CD4-positive, alpha-beta T cell treated with Interleukin-10 for 1 hour (primary cell): ENCODE measurements at regions not wholly inside any gene's neighbourhood (a gene's known extent, or its start where the extent isn't known, plus 50 kb on each side); places are given as distances from the start of the nearest gene placed in this dataset.

Source experiments
- DNase-seq: peaks from one replicate; pipeline ENCODE4 v3.0.0-alpha.2; 2020

DNA sequence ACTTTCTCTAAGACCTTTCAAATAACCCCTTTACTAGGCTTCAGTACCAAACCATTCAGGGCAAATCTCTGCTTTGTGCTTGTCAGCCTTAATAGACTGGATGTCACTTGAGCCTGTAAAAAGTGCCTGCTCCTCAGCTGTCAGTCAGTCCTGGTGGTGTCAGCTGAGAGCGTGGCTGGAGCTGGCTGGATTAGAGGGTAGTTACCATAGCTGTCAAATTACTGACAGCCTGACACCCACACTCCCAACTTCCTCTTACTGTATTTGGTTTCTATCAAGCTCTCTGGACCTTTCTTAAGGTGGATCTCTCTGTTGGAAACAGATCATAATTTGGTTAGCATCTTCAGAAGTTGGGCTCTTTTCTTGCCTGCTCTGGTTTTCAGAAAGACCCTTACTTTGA is 371.4 kb upstream of the ATP5MC3 start:
- DNase-seq = no peak

DNA sequence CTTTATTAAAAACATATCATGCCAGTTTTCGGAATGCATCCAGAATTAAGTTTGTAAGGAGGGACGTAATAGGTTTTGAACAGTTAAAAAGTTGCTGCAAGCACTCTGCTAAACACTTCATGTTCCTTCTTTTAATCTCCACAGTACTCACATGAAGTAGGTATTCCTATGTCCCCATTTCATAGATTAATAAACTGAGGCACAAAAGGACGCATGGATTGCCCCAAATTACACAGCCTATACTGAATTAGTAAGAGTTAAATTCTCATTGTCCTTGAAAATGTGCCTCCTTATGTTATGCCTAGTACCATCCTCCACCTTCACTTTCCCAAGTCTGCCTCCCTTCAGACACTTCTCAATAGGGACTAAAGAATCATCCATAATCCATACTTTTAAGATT is 358.9 kb upstream of the ATP5MC3 start:
- no peak for DNase-seq

DNA sequence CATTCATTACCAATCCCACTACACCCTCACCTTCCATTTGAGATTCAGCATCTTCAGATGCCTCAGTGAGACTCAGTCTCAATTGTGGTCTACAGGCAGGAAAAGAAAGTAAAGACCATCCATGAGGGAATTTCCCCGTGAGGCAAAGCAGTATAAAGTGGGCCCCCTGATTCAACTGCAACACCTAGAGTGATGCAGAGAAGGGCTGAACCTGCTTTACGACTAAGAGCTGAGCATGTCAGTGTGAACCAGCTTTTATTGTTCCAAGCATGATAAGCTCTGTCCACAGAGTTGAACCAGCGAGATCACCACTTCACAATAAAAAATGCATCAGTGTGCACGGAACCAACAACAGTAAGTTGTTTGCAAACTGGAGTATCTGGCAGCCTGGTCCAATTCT is 357.6 kb upstream of the ATP5MC3 start:
- DNase-seq = no peak

DNA sequence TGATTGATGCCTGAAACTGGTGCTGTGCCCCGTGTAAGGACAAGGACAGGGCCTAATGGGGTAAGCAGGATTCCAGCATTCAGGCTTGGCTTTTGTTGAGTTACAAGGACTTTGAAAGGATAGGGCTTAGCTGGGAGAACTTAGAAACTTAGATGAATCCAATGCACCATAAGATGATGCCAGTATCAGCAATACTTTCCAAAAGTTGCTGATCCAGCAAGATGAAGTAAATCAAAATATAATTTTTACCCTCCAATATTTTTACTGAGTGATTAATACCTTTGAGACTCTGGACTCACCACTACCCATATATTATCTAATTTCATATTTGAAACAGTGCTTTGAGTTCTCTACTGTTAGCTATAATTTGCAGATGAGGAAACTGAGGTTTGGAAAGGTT is 354.5 kb upstream of the ATP5MC3 start:
- no peak for DNase-seq

DNA sequence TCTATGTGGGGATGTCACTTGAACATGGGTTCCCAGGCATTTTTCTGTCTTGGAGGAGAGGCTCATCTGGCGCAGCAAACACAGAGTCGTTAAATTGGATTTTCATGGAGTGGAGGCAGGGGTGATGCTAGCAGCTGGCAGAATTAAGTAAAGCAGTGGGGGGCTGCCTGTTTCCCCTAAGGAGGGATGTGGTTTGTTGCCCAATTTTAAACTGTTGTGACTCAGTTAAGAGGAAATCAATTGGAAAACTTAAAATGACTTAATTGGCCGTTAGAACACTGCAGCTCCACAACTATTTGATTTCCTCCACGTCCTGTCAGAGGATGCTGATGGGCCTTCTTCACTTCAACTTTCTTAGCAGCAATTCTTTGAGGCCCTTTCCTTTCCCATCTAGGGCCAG is 354.1 kb upstream of the ATP5MC3 start:
- DNase-seq = no peak

DNA sequence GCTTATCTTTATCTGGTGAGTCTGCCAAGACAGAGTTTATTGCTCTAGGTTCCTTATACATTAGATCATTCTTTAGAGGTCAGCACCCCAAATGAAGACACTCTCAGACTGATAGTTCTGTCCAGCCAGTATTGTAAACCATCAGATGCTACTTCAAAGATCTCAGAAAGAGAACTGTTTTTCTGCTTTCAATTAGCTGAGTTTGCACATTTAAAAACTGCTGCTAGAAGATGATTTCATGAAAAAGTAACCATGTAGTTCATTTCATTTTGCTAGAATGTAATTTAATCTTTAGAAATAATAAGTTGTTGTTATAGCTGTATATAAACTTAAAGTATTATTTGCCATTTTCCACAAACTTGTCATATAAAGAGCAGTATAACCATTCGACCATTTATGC is 344.5 kb upstream of the ATP5MC3 start:
- DNase-seq = no peak

DNA sequence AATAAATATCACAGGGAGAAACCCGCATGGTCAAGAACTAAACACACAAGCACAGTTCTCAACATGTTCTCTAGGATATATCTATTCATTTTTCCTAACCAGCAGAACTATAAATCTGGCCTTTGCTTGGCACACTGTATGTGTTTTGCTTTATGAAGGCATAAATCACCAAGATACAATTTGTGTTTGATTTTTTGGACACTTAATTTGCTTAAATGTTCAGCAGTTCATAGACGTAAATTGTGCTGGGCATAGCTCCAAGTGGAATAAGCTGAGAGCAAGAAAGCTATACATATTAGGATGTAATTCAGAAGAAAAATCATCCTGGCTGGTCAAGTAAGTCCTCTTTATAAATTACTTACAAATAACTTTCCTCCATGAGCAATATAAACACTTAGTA is 341.5 kb upstream of the ATP5MC3 start:
- DNase-seq = no peak

DNA sequence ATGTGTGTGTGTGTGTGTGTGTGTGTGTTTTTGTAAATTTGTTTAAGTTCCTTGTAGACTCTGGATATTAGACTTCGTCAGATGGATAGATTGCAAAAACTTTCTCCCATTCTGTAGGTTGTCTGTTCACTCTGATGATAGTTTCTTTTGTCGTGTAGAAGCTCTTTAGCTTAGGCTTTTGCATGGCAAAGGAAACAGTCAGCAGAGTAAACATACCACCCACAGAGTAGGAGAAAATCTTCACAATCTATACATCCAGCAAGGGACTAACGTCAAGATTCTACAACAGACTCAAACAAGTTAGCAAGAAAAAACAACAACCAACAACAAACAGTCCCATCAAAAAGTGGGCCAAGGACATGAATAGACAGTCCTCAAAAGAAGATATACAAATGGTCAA is 336.7 kb upstream of the ATP5MC3 start:
- no peak for DNase-seq

DNA sequence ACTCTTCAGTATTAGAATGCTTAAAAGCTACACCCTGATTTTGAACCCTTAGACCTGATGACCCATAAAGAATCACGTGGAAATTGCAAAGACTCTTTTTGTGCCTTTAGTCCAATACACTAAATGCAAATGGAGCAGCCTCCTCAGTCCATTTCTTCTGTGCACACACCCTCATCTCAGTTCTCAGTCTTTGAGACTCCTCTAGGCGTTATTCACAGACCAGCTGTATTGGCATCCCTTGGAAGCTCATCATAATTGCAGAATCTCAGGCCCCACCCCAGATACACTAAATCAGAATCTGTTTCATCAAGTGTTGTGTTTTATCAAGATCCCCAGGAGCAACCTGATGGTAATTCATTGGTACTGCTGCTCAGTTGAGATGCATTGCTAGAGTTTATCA is 335.0 kb upstream of the ATP5MC3 start:
- DNase-seq = no peak

DNA sequence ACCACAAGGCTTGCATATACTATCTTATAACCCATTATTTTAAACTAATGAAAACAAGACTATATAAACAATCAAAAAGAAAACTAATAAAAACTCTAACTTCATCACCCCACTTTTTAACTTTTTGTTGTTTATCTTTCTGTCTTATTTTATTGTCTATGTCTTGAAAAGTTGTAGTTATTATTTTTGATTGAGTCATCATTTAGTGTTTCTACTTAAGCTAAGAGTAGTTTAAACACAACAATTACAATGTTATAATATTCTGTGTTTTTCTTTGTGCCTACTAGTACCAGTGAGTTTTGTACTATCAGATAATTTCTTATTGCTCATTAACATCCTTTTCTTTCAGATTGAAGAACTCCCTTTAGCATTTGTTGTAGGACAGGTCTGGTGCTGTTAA is 318.7 kb upstream of the ATP5MC3 start:
- DNase-seq = no peak

DNA sequence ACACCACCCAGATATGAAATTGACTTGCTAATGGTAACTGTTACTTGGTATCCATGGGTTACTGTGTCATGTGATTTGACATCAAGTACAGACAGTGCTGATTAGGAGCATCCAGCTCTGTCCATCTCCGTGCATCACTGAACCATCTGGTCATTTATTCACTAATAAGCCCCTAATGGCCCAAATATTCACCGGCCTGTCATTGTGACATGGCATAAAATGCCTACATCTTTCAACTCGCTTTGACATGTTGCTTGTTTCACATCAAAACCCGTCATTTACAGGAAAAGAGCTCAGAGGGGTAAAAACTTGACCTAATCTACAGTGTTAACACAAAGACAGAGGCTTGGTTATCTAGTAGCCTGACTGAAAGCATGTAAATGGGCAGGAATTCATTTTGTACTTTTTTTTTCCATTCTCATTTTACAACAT is 308.9 kb upstream of the ATP5MC3 start:
- DNase-seq = no peak

DNA sequence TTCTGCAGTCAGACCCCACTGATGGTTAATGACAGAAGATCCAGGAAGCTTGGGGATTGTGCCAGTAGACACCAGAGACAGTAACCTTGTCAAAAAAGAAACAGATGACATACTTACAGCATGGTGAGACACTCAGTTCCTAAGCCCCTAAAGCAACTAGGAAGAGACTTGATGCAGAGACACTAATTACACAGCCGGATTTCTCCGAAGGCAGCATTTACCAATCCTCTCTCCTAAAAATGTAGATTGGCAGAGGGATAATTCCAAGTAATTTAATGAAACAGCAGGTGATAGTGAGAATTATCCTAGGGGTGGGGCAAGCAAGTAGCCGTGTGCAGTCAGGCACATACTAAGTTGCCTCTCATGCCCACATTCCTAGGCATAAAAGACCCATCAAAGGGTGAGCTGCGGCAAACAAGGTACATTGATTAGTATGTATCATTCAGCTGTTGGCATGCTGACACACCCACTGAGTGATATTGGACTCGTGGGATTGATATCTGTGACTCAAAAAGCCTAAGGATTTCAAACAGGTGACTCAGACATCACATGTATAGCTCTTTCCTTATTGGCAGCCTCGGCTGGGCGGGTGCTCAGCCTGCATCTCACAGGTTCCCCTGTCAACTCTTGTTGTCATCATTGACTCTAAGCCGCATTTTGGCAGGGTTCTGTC is 296.7 kb upstream of the ATP5MC3 start:
- DNase-seq = no peak

DNA sequence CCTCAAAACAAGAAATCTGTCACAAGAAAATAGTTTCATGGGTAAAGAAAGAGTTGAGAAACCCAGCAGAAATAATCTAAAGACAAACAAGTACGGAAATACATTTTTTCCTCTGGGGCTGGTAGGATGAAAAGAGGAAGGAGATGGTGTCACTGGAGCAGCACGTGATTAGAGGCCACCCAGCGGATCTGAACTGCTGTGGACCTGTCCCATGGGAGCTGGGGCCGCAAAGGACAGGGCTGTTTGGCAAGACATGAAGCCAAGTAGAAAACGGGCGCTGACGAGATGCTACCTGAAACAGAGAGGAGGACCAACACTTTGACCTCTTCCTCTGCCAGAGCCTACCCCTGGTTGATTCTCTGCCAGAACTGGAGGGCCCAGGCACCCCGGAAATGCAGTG is 295.4 kb upstream of the ATP5MC3 start:
- DNase-seq = no peak

DNA sequence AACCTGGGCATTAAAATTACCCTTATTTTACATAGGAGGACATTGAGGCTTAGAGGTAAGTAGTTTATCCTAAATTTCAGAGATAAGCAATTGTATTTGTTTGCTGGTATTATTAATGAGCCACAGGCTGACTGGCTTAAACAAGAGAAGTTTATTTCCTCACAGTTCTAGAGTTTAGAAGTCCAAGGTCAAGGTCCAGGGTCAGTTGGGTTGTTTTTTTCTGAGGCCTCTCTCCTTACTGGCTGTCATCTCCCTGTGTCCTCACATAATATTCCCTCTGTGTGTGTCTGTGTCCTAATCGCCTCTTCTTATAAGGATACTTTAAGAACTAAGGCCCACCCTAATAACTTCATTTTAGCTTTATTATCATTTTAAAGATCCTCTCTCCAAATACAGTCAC is 294.9 kb upstream of the ATP5MC3 start:
- DNase-seq = no peak

DNA sequence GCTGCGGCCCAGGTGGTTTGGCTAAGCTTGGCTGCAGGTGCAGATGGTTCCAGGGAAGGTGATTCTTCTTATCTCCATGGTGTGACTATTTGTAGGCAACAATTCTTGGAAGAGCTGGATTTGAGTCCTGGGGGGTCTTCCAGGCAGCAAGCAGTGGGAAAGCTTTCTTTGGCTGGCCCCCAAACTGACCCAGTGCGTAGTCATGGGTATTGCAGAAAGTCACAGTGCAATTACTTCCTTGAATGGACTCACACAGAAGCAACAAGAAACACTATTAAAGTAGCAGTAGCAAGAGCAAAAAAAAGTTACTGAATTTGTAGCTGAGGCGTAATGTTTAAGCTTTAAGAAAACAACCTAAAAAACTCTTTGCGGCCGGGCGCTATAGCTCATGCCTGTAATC is 293.6 kb upstream of the ATP5MC3 start:
- no peak for DNase-seq

DNA sequence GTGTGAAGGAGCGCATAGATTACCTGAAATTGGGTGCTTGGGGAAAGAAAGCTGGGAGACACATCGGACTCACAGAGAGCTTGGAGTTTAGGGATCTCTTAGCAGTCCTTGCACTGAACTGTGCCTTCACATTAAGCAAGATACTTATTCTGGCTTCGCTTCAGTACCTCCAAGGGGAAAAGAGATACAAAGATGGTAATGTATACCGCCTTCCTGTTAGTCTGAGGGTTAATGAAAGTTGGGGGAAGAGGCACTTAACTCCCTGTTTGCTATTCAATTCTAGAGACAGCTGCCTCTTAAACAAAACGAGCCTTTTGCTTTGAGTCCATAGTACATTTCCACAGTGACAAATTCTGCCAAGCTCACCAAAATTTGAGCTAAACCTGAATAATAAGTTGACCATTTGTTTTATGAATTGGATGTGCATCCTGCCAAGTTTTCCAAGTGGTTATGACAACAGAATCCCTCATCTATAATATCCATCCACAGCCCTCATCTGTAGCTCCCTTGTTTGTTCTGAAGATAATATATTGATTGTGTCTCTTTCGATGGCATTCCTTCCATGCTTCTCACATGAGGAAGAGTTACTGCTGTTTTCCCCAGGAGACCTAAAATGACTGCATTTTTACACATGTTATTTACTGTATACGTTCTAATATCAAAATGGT is 287.1 kb upstream of the ATP5MC3 start:
- DNase-seq = no peak

DNA sequence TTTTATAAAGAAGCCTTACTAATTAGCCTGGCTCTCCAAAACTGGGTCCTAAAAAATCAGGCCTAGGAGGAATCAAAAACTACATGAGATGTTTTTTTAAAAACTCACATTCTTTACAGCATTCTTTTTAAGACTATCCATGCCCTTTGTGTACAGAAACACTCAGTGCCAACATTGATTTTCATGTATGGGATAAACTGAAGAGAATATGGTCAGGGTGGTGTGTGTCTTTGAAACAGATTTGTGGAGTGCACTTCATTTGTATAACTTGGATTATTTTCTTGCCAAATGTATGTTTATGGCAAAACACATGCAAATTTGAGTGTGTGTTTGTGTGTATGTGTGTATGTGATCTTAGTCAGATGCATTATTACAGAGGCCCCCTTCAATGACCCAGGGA is 283.6 kb upstream of the ATP5MC3 start:
- no peak for DNase-seq

DNA sequence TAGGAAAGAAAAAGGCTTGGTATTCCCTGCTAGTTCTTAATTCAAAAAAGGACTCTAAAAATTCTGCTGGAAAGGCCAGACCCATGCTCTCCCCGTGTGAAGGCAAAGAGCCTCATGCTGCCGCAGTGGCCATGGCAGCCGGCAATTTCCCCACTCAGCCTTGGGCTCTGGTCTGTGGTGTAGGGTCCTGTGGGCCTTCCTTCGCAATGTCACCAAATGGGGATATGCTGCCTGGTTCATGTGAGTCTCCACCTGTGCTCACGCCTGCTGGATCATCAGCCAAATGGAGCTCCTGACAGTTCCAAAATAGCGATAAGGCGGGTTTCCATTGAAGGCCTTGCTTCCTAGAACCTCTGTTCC is 282.8 kb upstream of the ATP5MC3 start:
- no peak for DNase-seq

DNA sequence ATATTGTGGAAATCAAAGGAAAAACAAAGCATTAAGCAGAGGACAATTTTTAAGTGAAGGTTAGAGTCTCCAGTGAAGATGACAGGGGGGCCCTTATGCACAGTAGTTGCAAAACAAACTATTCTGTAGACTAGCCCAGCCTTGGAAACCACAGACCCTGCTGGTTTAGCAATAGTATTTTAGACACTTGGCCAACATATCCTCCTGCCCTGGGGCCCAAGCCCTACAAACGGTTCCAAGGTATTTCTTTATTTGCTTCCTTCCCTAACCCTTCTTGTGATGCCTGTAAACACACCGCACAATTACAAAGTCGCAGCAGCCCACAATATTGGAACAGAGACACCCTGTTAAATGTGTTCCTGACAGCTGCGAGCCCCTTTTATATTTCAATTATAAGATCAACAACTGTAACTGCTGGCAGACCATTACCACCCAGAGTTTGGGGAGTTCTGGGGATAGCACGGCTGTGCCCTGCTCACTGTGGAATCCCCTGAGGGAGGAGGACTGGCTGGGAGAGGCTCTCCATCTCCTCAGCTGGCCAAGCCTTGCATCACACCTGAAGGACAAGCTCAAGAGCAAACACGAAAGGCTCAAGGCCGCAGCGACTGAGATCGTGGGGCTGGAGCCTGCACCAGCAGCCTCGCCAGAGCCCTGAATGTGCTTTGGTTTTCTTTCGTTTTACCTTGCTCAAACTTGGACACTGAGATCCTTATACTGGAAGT is 282.2 kb upstream of the ATP5MC3 start:
- DNase-seq = no peak

DNA sequence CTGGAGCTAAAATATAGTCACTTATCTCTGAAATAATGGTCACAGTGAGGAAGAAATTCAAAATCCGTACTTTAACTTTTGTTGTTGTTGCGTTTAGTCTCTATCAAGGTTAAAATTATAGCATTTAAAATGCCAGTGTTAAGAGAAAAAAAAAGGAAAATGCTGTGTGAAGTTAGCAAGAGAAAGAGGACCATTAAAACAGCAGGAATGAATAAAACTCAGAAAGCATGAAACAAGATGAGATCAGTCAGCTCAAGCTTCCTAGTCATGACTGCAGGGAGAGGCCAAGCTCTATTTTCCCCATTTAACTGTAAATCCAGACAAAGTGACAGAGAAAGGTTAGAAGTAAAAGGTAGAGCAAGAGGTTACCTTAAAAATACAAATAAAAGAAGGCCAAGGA is 281.7 kb upstream of the ATP5MC3 start:
- DNase-seq = no peak

DNA sequence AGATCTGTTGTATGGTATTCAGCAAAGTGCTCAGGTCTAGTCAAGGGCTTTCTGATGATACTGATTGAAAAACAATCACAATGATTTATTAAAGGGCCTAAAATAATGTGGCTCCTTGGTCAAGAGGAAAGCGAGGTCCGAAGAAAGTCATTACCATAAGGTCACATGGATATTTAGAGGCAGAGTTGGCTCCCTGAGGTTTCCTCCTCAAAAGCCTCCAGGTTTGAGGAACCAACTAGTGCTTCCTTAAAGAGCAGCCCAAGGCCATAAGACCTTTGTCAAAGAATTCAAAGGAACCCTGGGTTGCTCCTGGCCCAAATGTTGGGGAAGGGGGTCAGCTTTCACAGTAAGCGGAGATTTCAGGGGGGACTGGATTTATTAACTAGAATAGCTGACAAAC is 280.7 kb upstream of the ATP5MC3 start:
- no peak for DNase-seq

DNA sequence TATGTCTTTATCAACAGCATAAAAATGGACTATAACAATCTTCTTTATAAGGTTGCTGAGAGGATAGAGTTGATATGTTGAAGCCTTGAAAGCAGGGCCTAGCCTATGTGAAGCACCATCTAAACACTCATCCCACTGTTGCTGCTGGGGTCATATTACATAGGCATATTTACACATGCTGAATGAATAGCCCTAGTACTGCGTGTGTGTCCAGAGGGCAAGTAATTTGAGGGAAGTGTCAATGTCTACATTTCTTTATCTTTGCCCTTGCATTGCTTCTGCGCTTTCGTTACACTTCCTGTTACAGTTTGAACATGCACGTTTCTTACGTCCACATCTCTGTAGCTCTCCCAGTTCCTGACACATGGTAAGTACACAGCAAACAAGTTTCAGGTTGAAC is 280.3 kb upstream of the ATP5MC3 start:
- no peak for DNase-seq

DNA sequence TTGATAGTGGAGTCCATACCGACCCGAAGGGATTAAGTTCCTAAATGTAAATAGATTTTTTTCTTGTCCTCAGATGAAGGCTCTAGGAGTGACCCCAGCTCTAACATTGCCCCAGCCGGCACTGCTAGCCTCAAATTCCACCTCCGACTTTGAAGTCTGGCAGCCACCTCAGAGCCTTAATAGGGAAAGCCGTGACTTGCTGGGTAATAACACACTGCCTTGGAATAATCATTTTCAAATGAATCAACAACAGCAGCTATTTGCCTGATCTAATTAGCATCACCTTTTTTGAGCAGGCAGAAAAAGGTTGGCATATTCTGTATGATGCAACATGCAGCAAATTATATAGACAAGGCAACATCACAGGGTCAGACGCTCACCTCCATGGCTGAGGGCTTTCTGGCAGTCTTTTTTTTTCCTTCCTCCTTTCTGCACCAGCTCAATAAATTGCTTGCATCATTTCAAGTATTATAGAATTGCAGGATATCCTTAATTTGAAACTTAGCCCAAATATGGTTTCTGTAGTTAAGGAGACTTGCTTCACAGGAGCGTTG is 276.5 kb upstream of the ATP5MC3 start:
- DNase-seq = no peak

DNA sequence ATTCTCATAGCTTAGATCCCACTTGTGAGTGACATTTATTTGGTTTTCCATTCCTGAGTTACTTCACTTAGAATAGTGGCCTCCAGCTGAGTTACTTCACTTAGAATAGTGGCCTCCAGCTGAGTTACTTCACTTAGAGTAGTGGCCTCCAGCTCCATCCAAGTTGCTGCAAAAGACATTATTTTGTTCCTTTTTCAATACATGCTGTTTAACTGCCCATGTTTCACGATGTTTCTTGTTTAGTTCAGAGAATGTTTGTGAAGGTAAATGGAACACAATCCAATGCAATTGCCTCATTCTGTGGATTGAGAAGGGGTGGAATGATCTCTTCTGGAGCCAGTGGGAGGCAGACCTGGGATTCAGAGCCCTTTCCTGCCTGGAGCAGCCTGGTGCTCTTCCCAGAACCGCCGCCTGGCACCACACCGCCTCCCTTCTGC is 273.5 kb upstream of the ATP5MC3 start:
- DNase-seq = no peak
